ENCODE measurements at regions not wholly inside any gene's neighbourhood (a gene's known extent, or its start where the extent isn't known, plus 50 kb on each side); places are given as distances from the start of the nearest gene placed in this dataset.

- peaks cover 4% of the 10 kb centered on the region for H3K4me1 ChIP-seq
- no peaks in the 10 kb centered on the region for H3K36me3 Mint-ChIP-seq
- H3K4me3 Mint-ChIP-seq, result no peak overlapping the region
- H3K4me2 ChIP-seq, result no peak overlapping the region
- no peaks in the 10 kb centered on the region for H3K36me3 ChIP-seq
- peaks cover 3% of the 10 kb centered on the region for H3K4me1 Mint-ChIP-seq
- no peak overlapping the region for H3K4me3 ChIP-seq
- H3K27me3 ChIP-seq, result no peaks in the 10 kb centered on the region
- no peaks in the 10 kb centered on the region for H3F3A ChIP-seq (ENCODE audit: low read depth)
- no peaks in the 10 kb centered on the region for H3K9me3 Mint-ChIP-seq
- DNase-seq (ENCODE audit: low spot score), result no peak
- H2AFZ ChIP-seq (replicated peaks), result no peak overlapping the region
- TF ChIP-seq EZH2phosphoT487 (IDR thresholded peaks at IDR 0.05) (no peak), CTCF (IDR thresholded peaks at IDR 0.05) (no peak), EZH2 (IDR thresholded peaks at IDR 0.05) (no peak)
- H3K9me3 ChIP-seq (ENCODE audit: low read depth), result no peaks in the 10 kb centered on the region
- no peak overlapping the region for H3K27ac ChIP-seq
- no peak overlapping the region for H3K27ac Mint-ChIP-seq
- no peaks in the 10 kb centered on the region for H3K79me2 ChIP-seq (ENCODE audit: low read depth)
- peaks cover 10% of the 10 kb centered on the region for H3K27me3 Mint-ChIP-seq (ENCODE audit: insufficient read depth, low read depth)
- H4K20me1 ChIP-seq (ENCODE audit: low read depth), result no peaks in the 10 kb centered on the region
- no peak overlapping the region for H3K9ac ChIP-seq
These were observed 87.5 kb upstream of the LINGO1 start for GRCh38 chr15:77720173-77720572.

GRCh38 chr15:77719450-77719849 lies 86.7 kb upstream of the LINGO1 start:
- Histone ChIP-seq H3K27ac (no peak overlapping the region), H4K20me1 (ENCODE audit: low read depth) (no peaks in the 10 kb centered on the region), H3K9me3 (ENCODE audit: low read depth) (no peaks in the 10 kb centered on the region), H3K9ac (no peak overlapping the region), H3K4me2 (no peak overlapping the region), H2AFZ (replicated peaks) (no peak overlapping the region), H3K79me2 (ENCODE audit: low read depth) (no peaks in the 10 kb centered on the region), H3F3A (ENCODE audit: low read depth) (no peaks in the 10 kb centered on the region), H3K4me3 (no peak overlapping the region), H3K4me1 (peaks cover 4% of the 10 kb centered on the region), H3K27me3 (no peaks in the 10 kb centered on the region), H3K36me3 (no peaks in the 10 kb centered on the region)
- TF ChIP-seq EZH2phosphoT487 (IDR thresholded peaks at IDR 0.05) (no peak), EZH2 (IDR thresholded peaks at IDR 0.05) (no peak), CTCF (IDR thresholded peaks at IDR 0.05) (no peak)
- Mint-ChIP-seq H3K4me3 (no peak overlapping the region), H3K9me3 (no peaks in the 10 kb centered on the region), H3K27me3 (ENCODE audit: insufficient read depth, low read depth) (peaks cover 10% of the 10 kb centered on the region), H3K27ac (peak overlapping the region; percentile 1), H3K36me3 (no peaks in the 10 kb centered on the region), H3K4me1 (peaks cover 3% of the 10 kb centered on the region)
- DNase-seq (ENCODE audit: low spot score), result no peak

- no peaks in the 10 kb centered on the region for H3K27me3 ChIP-seq
These were observed 84.8 kb upstream of the LINGO1 start for GRCh38 chr15:77717333-77717990.

More at GRCh38 chr15:77717333-77717990, 84.8 kb upstream of the LINGO1 start:
- no peak for TF ChIP-seq EZH2phosphoT487 (IDR thresholded peaks at IDR 0.05)
- TF ChIP-seq EZH2 (IDR thresholded peaks at IDR 0.05), result no peak
- no peak for TF ChIP-seq CTCF (IDR thresholded peaks at IDR 0.05)
- Histone ChIP-seq H2AFZ (replicated peaks) (no peak overlapping the region), H3K4me1 (peaks cover 4% of the 10 kb centered on the region), H3K4me3 (no peak overlapping the region), H3K36me3 (no peaks in the 10 kb centered on the region), H4K20me1 (ENCODE audit: low read depth) (no peaks in the 10 kb centered on the region), H3K9me3 (ENCODE audit: low read depth) (no peaks in the 10 kb centered on the region), H3F3A (ENCODE audit: low read depth) (no peaks in the 10 kb centered on the region), H3K79me2 (ENCODE audit: low read depth) (no peaks in the 10 kb centered on the region), H3K27ac (no peak overlapping the region), H3K4me2 (no peak overlapping the region), H3K9ac (no peak overlapping the region)
- Mint-ChIP-seq H3K27me3 (ENCODE audit: insufficient read depth, low read depth) (peaks cover 14% of the 10 kb centered on the region), H3K4me1 (peaks cover 4% of the 10 kb centered on the region), H3K4me3 (no peak overlapping the region), H3K9me3 (no peaks in the 10 kb centered on the region), H3K36me3 (no peaks in the 10 kb centered on the region), H3K27ac (no peak overlapping the region)
- DNase-seq (ENCODE audit: low spot score), result no peak

All from neural progenitor cell (in vitro differentiated cells).